ENCODE measurements at regions not wholly inside any gene's neighbourhood (a gene's known extent, or its start where the extent isn't known, plus 50 kb on each side); places are given as distances from the start of the nearest gene placed in this dataset.

GRCh38 chr2:144936442-144936841 lies 416.5 kb upstream of the ZEB2 start (continued):
- TF ChIP-seq JUNB (IDR thresholded peaks at IDR 0.05; ENCODE audit: unreplicated experiment) (no peak), EZH2 (IDR thresholded peaks at IDR 0.05; ENCODE audit: low read depth, unreplicated experiment) (no peak)
- TF ChIP-seq, protein P1, sequence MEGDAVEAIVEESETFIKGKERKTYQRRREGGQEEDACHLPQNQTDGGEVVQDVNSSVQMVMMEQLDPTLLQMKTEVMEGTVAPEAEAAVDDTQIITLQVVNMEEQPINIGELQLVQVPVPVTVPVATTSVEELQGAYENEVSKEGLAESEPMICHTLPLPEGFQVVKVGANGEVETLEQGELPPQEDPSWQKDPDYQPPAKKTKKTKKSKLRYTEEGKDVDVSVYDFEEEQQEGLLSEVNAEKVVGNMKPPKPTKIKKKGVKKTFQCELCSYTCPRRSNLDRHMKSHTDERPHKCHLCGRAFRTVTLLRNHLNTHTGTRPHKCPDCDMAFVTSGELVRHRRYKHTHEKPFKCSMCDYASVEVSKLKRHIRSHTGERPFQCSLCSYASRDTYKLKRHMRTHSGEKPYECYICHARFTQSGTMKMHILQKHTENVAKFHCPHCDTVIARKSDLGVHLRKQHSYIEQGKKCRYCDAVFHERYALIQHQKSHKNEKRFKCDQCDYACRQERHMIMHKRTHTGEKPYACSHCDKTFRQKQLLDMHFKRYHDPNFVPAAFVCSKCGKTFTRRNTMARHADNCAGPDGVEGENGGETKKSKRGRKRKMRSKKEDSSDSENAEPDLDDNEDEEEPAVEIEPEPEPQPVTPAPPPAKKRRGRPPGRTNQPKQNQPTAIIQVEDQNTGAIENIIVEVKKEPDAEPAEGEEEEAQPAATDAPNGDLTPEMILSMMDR (conservative IDR thresholded peaks at IDR 0.05; ENCODE audit: low read depth in 2 of 2): no peak

- H3K4me1 Mint-ChIP-seq: no peaks in the 10 kb centered on the region
- H3F3A ChIP-seq (replicated peaks; ENCODE audit: low read depth): no peaks in the 10 kb centered on the region
- no peaks in the 10 kb centered on the region for H3K4me1 ChIP-seq (ENCODE audit: insufficient read depth)
- no peaks in the 10 kb centered on the region for H4K20me1 ChIP-seq (replicated peaks; ENCODE audit: insufficient read depth)
- no peaks in the 10 kb centered on the region for H3K36me3 Mint-ChIP-seq (ENCODE audit: low read depth)
- no peak for ATAC-seq
- no peak for DNase-seq (ENCODE audit: low spot score)
- H2AFZ ChIP-seq: no peak overlapping the region
- no peak overlapping the region for H3K4me3 ChIP-seq
- no peaks in the 10 kb centered on the region for H3K9me2 ChIP-seq (ENCODE audit: insufficient read depth)
- no peak overlapping the region for H3K4me2 ChIP-seq
- H3K27me3 ChIP-seq (ENCODE audit: insufficient read depth): no peaks in the 10 kb centered on the region
- no peak overlapping the region for H3K4me3 Mint-ChIP-seq
- H3K79me2 ChIP-seq (replicated peaks; ENCODE audit: insufficient read depth): no peaks in the 10 kb centered on the region
- no peak overlapping the region for H3K27ac Mint-ChIP-seq
- no peaks in the 10 kb centered on the region for H3K27me3 Mint-ChIP-seq (ENCODE audit: insufficient read depth, low read depth, poor library complexity)
- H3K27ac ChIP-seq (ENCODE audit: low read depth): no peak overlapping the region
- no peaks in the 10 kb centered on the region for H3K36me3 ChIP-seq (ENCODE audit: insufficient read depth)
- no peaks in the 10 kb centered on the region for H3K9me3 Mint-ChIP-seq
- no peak for TF ChIP-seq POLR2AphosphoS5 (IDR thresholded peaks at IDR 0.05; ENCODE audit: low read depth)
- no peak for TF ChIP-seq JUNB (IDR thresholded peaks at IDR 0.05; ENCODE audit: unreplicated experiment)
- TF ChIP-seq ETS1 (IDR thresholded peaks at IDR 0.05): no peak
- TF ChIP-seq, protein P1 (conservative IDR thresholded peaks at IDR 0.05; ENCODE audit: low read depth in 2 of 2): no peak
- no peak for TF ChIP-seq NANOG (IDR thresholded peaks at IDR 0.05; ENCODE audit: borderline replicate concordance)
- no peak for TF ChIP-seq EZH2 (IDR thresholded peaks at IDR 0.05; ENCODE audit: low read depth, unreplicated experiment)
- TF ChIP-seq ZNF462 (CRISPR knock-in tag; IDR thresholded peaks at IDR 0.05): no peak
- TF ChIP-seq CREB1 (CRISPR knock-in tag; IDR thresholded peaks at IDR 0.05; ENCODE audit: low read depth): no peak
- TF ChIP-seq EZH2phosphoT487 (IDR thresholded peaks at IDR 0.05; ENCODE audit: unreplicated experiment): no peak
- TF ChIP-seq ZNF114 (CRISPR knock-in tag; IDR thresholded peaks at IDR 0.05): no peak
These were observed 415.8 kb upstream of the ZEB2 start for GRCh38 chr2:144935736-144936135.

Measured in GM23338 (cell line).